ENCODE measurements at regions not wholly inside any gene's neighbourhood (a gene's known extent, or its start where the extent isn't known, plus 50 kb on each side); places are given as distances from the start of the nearest gene placed in this dataset.
"Not testable (repeated sequence)": the region's sequence is repeated elsewhere in the genome, so short reads cannot be mapped to it uniquely, and the experiment has no call there.

GRCh38 chr1:188937965-188938551 is 1539.6 kb downstream of the BRINP3 start:
- no peak for DNase-seq (ENCODE audit: low spot score)

- DNase-seq (ENCODE audit: low spot score) = no peak
Observed at GRCh38 chr1:188941986-188942385, 1535.7 kb downstream of the BRINP3 start.

- no peak for DNase-seq (ENCODE audit: low spot score)
Observed at GRCh38 chr1:188949701-188950100, 1528.0 kb downstream of the BRINP3 start.

- DNase-seq (ENCODE audit: low spot score) = no peak
Observed at GRCh38 chr1:188958461-188959115, 1519.1 kb downstream of the BRINP3 start.

- DNase-seq (ENCODE audit: low spot score) = no peak
Observed at GRCh38 chr1:188986745-188987417, 1490.8 kb downstream of the BRINP3 start.

GRCh38 chr1:188988589-188988988 is 1489.1 kb downstream of the BRINP3 start:
- DNase-seq (ENCODE audit: low spot score) = no peak

- DNase-seq (ENCODE audit: low spot score) = no peak
Observed at GRCh38 chr1:188991221-188991930, 1486.3 kb downstream of the BRINP3 start.

- no peak for DNase-seq (ENCODE audit: low spot score)
Observed at GRCh38 chr1:189007824-189008223, 1469.8 kb downstream of the BRINP3 start.

- DNase-seq (ENCODE audit: low spot score) = no peak
Observed at GRCh38 chr1:189021577-189021976, 1456.1 kb downstream of the BRINP3 start.

GRCh38 chr1:189022015-189022414 is 1455.6 kb downstream of the BRINP3 start:
- no peak for DNase-seq (ENCODE audit: low spot score)

GRCh38 chr1:189027512-189027911 is 1450.2 kb downstream of the BRINP3 start:
- no peak for DNase-seq (ENCODE audit: low spot score)

- DNase-seq (ENCODE audit: low spot score) = no peak
Observed at GRCh38 chr1:189033169-189033568, 1444.5 kb downstream of the BRINP3 start.

- DNase-seq (ENCODE audit: low spot score) = no peak
Observed at GRCh38 chr1:189036628-189037027, 1441.0 kb downstream of the BRINP3 start.

GRCh38 chr1:189046127-189046526 is 1431.5 kb downstream of the BRINP3 start:
- no peak for DNase-seq (ENCODE audit: low spot score)

GRCh38 chr1:189084811-189085210 is 1392.9 kb downstream of the BRINP3 start:
- DNase-seq (ENCODE audit: low spot score) = no peak

GRCh38 chr1:189103956-189104355 is 1373.7 kb downstream of the BRINP3 start:
- DNase-seq (ENCODE audit: low spot score) = no peak

GRCh38 chr1:189117072-189117770 is 1360.4 kb downstream of the BRINP3 start:
- no peak for DNase-seq (ENCODE audit: low spot score)

GRCh38 chr1:189121941-189122340 is 1355.7 kb downstream of the BRINP3 start:
- no peak for DNase-seq (ENCODE audit: low spot score)

- no peak for DNase-seq (ENCODE audit: low spot score)
Observed at GRCh38 chr1:189125694-189126093, 1352.0 kb downstream of the BRINP3 start.

GRCh38 chr1:189131576-189131975 is 1346.1 kb downstream of the BRINP3 start:
- DNase-seq (ENCODE audit: low spot score) = no peak

- not testable (repeated sequence) for DNase-seq (ENCODE audit: low spot score)
Observed at GRCh38 chr1:189139748-189140147, 1337.9 kb downstream of the BRINP3 start.

Data from mesenteric fat pad (tissue), 1 donor.